Kidney (tissue), 13 donors: ENCODE measurements at regions not wholly inside any gene's neighbourhood (a gene's known extent, or its start where the extent isn't known, plus 50 kb on each side); places are given as distances from the start of the nearest gene placed in this dataset.

Experiments
- DNase-seq, 5 donors: peaks; one replicate each; pipeline ENCODE4 v3.0.0-alpha.2; 2013 to 2020
- FAIRE-seq: peaks from 2 replicates; lab custom pipeline; 2012; peaks lifted over from hg19 to GRCh38; lab: Jason Lieb, UNC
- H3K27ac ChIP-seq, 2 donors: one replicate each; pipeline ENCODE4 v1.7.0; 2013; ENCODE audit warnings: low read depth in 2 of 2, low read length in 2 of 2, inconsistent platforms in 1 of 2
- H3K27me3 ChIP-seq: one replicate; pipeline ENCODE4 v1.7.1; 2013; ENCODE audit warnings: low read length, inconsistent platforms; ENCODE audit not compliant: control insufficient read depth, insufficient read depth
- H3K36me3 ChIP-seq, 3 donors: one replicate each; pipeline versions ENCODE4 v1.7.0 to v1.7.1; 2013; ENCODE audit warnings: low read length in 3 of 3, control low read depth in 1 of 3, inconsistent platforms in 1 of 3; ENCODE audit not compliant: insufficient read depth in 3 of 3, control insufficient read depth in 2 of 3
- H3K4me1 ChIP-seq, 3 donors: one replicate each; pipeline versions ENCODE4 v1.7.0 to v1.7.1; 2013; ENCODE audit warnings: low read length in 3 of 3, inconsistent platforms in 1 of 3, low read depth in 1 of 3; ENCODE audit not compliant: control insufficient read depth in 2 of 3, insufficient read depth in 2 of 3
- H3K4me3 ChIP-seq, 3 donors: one replicate each; pipeline versions ENCODE4 v1.7.0 to v1.8.1; 2013; ENCODE audit warnings: low read length in 3 of 3, control low read depth in 1 of 3, inconsistent platforms in 1 of 3
- H3K9ac ChIP-seq, 3 donors: one replicate each; pipeline versions ENCODE4 v1.7.0 to v1.7.1; 2013; ENCODE audit warnings: low read length in 3 of 3, control low read depth in 1 of 3, inconsistent platforms in 1 of 3
- H3K9me3 ChIP-seq, 3 donors: one replicate each; pipeline versions ENCODE4 v1.7.0 to v1.7.1; 2013; ENCODE audit warnings: low read length in 3 of 3, control low read depth in 1 of 3, inconsistent platforms in 1 of 3; ENCODE audit not compliant: control insufficient read depth in 2 of 3, insufficient read depth in 1 of 3
- intact Hi-C: fragments of 100-400 bp; cut with DNase I; formaldehyde crosslinking; loops from one replicate; pipeline ENCODE4 v1.11.1; 2022
- TF ChIP-seq, protein P1 (sequence below): IDR thresholded peaks from 3 replicates; pipeline ENCODE4 v1.5.1; 2012; ENCODE audit warnings: mild to moderate bottlenecking, moderate library complexity, borderline replicate concordance; ENCODE audit not compliant: insufficient read depth; ENCODE audit errors: extremely low read depth
- donor health status: control.
- donor health status: control.
- donor health status: control.
- donor health status: control.
- donor health status: control.
- donor health status: DM: yes; HTN: yes; CAD: no.
- donor health status: Normal renal cell carcinoma (clear cell type).

DNA sequence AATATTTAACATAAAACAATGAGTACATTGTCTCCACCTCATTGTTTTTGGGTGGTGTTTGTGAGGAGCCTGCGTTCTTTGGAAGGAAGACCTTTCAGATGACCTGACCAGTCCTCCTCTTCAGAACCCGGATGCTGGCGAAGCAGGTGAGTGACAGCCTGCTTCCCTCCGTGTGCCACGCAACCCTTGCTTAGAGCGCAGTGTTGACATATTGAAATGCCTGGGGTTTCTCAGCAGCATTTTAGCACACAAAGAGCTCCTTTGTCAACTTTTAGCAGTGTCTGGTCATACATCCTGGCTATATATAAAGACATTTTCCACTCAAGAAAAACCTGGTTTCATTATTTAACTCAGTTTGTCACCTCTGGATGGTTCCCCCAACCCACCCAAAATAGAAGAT, 335.7 kb upstream of the POU3F3 start:
- Histone ChIP-seq H3K4me1 (no peaks in the 10 kb centered on the region), H3K9me3 (peaks cover 0 to 3% (median 0%) of the 10 kb centered on the region in 3 donors), H3K36me3 (no peaks in the 10 kb centered on the region), H3K4me3 (no peak overlapping the region), H3K9ac (no peak overlapping the region), H3K27ac (no peak overlapping the region), H3K27me3 (no peaks in the 10 kb centered on the region)
- DNase-seq (no peak), FAIRE-seq (no peak)
- intact Hi-C loops: no loop called here
- TF ChIP-seq, protein P1, sequence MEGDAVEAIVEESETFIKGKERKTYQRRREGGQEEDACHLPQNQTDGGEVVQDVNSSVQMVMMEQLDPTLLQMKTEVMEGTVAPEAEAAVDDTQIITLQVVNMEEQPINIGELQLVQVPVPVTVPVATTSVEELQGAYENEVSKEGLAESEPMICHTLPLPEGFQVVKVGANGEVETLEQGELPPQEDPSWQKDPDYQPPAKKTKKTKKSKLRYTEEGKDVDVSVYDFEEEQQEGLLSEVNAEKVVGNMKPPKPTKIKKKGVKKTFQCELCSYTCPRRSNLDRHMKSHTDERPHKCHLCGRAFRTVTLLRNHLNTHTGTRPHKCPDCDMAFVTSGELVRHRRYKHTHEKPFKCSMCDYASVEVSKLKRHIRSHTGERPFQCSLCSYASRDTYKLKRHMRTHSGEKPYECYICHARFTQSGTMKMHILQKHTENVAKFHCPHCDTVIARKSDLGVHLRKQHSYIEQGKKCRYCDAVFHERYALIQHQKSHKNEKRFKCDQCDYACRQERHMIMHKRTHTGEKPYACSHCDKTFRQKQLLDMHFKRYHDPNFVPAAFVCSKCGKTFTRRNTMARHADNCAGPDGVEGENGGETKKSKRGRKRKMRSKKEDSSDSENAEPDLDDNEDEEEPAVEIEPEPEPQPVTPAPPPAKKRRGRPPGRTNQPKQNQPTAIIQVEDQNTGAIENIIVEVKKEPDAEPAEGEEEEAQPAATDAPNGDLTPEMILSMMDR: no peak

- no peak overlapping the region for H3K9ac ChIP-seq
- TF ChIP-seq, protein P1: no peak
- no peaks in the 10 kb centered on the region for H3K27me3 ChIP-seq
- intact Hi-C loops: no loop called here
- DNase-seq: peak in 3 of 5 donors; percentile 19 to 40 (median 34)
- no peak overlapping the region for H3K4me3 ChIP-seq
- H3K9me3 ChIP-seq: peaks cover 0 to 3% (median 0%) of the 10 kb centered on the region in 3 donors
- H3K27ac ChIP-seq: no peak overlapping the region
- no peaks in the 10 kb centered on the region for H3K36me3 ChIP-seq
- no peak for FAIRE-seq
- H3K4me1 ChIP-seq: no peaks in the 10 kb centered on the region
Observed at GRCh38 chr2:104521247-104521646, 332.7 kb upstream of the POU3F3 start.

DNA sequence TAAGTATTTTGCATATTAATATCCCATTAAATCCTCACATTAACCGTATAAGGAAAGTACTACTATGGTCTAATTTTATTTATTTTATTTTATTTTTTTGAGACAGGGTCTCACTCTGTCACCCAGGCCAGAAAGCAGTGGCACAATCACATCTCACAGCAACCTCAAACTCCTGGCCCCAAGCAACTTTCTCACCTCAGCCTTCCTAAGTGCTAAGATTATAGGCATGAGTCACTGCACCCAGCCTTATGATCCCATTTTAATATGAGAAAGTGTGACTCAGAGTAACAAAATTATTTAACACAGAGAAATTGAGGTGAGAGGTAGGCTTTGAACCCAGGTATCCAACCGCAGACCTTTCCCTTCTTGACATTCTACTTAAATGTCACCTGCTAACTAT, 330.0 kb upstream of the POU3F3 start:
- intact Hi-C loops: no loop called here
- H3K9me3 ChIP-seq: peaks cover 0 to 3% (median 0%) of the 10 kb centered on the region in 3 donors
- TF ChIP-seq, protein P1: no peak
- no peaks in the 10 kb centered on the region for H3K27me3 ChIP-seq
- H3K9ac ChIP-seq: no peak overlapping the region
- H3K36me3 ChIP-seq: no peaks in the 10 kb centered on the region
- no peak for DNase-seq
- no peaks in the 10 kb centered on the region for H3K4me1 ChIP-seq
- no peak for FAIRE-seq
- no peak overlapping the region for H3K4me3 ChIP-seq
- no peak overlapping the region for H3K27ac ChIP-seq

GRCh38 chr2:104528101-104528500, 325.8 kb upstream of the POU3F3 start:
- H3K27ac ChIP-seq: no peak overlapping the region
- FAIRE-seq: no peak

More at GRCh38 chr2:104528101-104528500, 325.8 kb upstream of the POU3F3 start:
- Histone ChIP-seq H3K9ac (no peak overlapping the region), H3K27me3 (no peaks in the 10 kb centered on the region), H3K4me1 (no peaks in the 10 kb centered on the region), H3K36me3 (no peaks in the 10 kb centered on the region), H3K9me3 (no peaks in the 10 kb centered on the region), H3K4me3 (no peak overlapping the region)
- intact Hi-C loops: no loop called here
- no peak for DNase-seq
- TF ChIP-seq, protein P1: no peak
